ENCODE measurements at regions not wholly inside any gene's neighbourhood (a gene's known extent, or its start where the extent isn't known, plus 50 kb on each side); places are given as distances from the start of the nearest gene placed in this dataset.
A peak's percentile ranks its signal among the peaks of the same experiment; 100 is the strongest.

DNA sequence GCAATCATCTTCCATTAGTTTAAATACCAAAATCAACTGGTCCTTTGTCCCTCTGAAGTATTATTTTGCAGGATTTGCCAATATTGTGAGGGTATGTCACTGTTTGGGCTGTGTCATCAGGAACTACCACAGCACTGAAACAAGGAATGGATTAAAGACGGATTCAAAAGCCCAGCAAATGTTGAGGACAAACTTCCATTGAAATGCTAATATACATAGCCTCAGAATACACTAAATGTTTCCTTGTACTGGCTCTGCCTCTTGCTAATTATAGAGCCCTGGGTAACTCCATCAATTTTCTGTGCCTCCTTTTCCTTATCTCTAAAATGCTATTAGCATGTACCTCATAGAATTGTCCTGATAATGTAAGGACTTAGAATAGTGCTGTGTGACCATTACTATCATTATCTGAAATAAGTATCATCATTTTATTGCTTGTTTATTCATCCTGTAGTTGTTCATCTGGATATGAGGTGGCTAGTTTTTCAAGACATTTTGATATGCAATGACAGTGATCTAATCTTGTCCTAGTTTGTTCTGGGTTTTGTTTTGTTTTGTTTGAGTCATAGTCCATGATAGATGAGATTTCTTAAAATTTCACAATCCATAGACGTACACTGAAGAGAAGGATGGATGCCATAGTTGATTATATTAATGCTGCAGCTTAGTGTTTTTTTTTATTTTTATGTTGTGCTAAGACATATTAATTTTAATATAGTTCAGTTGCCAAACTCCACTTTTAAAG is 333.4 kb upstream of the KCNH7 start:
- no peak for TF ChIP-seq CTCF (IDR thresholded peaks at IDR 0.05)

DNA sequence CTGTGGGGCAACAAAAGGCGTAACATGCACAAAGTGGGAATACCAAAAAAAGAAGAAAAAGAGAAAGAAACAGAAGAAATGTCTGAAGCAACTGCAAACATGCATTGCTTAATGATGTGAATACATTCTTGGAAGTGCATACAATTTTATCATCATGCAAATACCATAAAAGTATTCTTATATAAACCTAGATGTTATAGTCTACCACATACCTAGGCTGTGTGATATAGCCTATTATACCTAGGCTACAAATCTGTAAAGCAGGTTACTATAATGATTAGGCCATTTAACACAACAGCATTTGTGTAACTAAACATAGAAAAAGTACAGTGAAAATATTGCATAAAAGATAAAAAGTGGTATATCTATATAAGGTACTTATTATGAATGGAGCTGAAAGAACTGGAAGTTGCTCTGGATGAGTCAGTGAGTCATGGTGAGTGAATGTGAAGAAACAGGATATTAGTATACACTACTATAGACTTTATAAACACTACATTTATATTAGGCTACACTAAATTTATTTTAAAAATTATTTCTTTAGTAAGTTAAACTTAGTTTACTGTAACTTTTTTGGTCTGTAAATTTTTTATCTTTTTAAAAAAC is 319.4 kb upstream of the KCNH7 start:
- TF ChIP-seq CTCF (IDR thresholded peaks at IDR 0.05), result no peak

DNA sequence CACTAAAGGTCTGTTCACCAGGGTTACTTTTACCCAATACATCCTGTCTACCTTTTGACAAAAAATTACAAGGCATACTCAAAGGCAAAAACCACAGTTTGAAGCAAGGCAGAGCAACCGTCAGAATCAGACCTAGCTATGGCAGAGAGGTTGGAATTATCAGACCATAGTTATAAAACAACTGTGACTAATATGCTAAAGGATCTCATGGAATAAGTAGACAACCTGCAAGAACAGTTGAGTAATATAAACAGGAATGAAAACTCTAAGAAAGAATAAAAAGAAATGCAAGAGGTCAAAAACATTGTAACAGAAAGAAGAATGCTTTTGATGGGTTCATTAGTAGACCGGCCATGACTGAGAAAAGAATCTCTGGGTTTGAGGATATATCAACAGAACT is 318.8 kb upstream of the KCNH7 start:
- TF ChIP-seq CTCF (IDR thresholded peaks at IDR 0.05), result no peak

DNA sequence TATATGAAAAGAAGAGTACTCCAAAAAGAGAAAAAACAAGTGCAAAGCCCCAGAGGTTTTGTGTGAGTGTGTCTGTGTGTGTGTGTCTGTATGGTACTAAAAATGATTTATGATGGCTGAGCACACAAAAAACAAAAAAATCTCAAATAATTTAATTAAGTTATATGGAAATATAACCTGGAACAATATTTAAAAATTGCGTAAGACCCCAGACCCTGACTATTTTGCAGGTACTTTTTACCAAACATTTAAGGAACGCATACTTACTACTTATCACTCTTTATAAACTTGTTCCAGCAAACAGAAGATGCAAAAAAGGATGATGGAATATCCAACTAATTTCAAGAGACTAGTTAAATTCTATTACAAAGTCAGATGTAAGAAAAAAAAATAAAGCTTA is 317.4 kb upstream of the KCNH7 start:
- no peak for TF ChIP-seq CTCF (IDR thresholded peaks at IDR 0.05)

GRCh38 chr2:163155279-163155883 is 316.8 kb upstream of the KCNH7 start:
- TF ChIP-seq CTCF (IDR thresholded peaks at IDR 0.05), result peak; percentile 63

DNA sequence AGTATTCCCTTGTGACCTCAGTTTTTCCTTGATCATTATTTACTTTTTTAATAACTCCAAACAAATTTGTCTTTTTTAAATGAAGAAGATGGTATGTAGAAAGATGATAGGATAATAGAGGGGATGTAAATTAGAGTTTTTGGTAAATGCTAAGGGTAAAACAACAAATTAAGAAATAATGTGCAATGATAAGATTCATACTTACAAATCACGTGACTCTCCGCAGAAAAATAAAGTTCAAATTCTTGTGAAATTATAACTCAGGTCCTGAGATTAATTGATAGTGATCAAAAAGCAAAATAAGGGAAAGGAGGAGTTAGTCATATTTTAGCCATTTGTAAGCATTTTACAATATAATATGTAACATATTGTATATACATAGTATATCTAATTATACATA is 304.1 kb upstream of the KCNH7 start:
- TF ChIP-seq CTCF (IDR thresholded peaks at IDR 0.05), result no peak

DNA sequence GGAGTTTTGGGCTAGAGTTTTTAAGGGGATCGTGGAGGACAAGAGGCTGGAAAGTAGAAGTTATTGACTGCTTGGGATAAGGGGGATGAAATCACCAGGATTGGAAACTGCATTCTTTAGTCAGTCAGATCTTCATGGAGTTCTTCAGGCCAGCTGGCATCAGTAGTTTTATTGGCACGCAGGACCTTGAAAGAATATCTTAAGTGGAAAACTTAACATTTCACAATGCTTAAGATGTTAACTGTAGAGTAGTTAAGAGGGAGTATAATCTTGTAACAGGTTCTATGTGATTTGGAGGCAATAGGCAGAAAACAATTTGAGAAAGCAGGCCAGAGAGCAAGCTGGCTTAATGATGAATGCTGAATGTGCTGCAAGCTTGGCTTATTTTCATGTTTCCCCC is 300.4 kb upstream of the KCNH7 start:
- TF ChIP-seq CTCF (IDR thresholded peaks at IDR 0.05), result no peak
